SJSA1 (cell line): ENCODE measurements at regions not wholly inside any gene's neighbourhood (a gene's known extent, or its start where the extent isn't known, plus 50 kb on each side); places are given as distances from the start of the nearest gene placed in this dataset.

Experiments used
- DNase-seq, 2 experiments: peaks; one replicate each; pipeline ENCODE4 v3.0.0-alpha.2; 2015 to 2020; ENCODE audit warnings: low spot score in 2 of 2, low read depth in 1 of 2
- H3K27ac ChIP-seq: fragments of 250-450 bp; sonication (Bioruptor Pico); 2 replicates; pipeline ENCODE4 v1.5.1; 2020; ENCODE audit warnings: mild to moderate bottlenecking, moderate library complexity
- H3K27me3 ChIP-seq: fragments of 250-450 bp; sonication (Bioruptor Pico); replicated peaks from 2 replicates; pipeline ENCODE4 v1.5.1; 2020; ENCODE audit warnings: mild to moderate bottlenecking, moderate library complexity
- H3K36me3 ChIP-seq: fragments of 250-450 bp; sonication (Bioruptor Pico); 2 replicates; pipeline ENCODE4 v1.5.1; 2020; ENCODE audit warnings: mild to moderate bottlenecking
- H3K4me1 ChIP-seq: fragments of 250-450 bp; sonication (Bioruptor Pico); replicated peaks from 2 replicates; pipeline ENCODE4 v1.6.1; 2021; ENCODE audit warnings: mild to moderate bottlenecking
- H3K4me3 ChIP-seq: fragments of 250-450 bp; sonication (Bioruptor Pico); 2 replicates; pipeline ENCODE4 v1.5.1; 2020; ENCODE audit warnings: mild to moderate bottlenecking
- H3K9me3 ChIP-seq: fragments of 250-450 bp; sonication (Bioruptor Pico); replicated peaks from 2 replicates; pipeline ENCODE4 v1.5.1; 2020; ENCODE audit warnings: mild to moderate bottlenecking

DNA sequence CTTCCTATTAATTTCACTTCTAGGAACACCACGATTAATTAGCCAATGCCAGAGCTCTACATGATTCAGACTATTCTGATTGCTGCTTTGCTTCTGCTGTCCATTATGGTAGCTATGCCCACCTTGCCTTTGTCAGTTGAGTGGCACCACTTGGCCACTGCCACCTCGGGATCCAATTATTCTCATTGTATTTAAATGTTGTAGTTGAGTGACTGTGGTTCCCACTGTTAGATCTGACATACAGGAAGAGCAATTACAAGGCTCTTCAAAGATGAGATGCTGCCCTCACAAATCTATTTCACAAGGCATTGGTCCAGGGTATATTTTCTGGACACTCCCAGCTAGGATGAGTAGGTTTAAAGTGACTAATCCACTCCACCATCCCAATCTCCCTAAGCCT lies 864.5 kb upstream of the EDIL3 start:
- no peak overlapping the region for H3K4me3 ChIP-seq
- H3K4me1 ChIP-seq = no peaks in the 10 kb centered on the region
- no peaks in the 10 kb centered on the region for H3K27me3 ChIP-seq
- no peak overlapping the region for H3K27ac ChIP-seq
- no peaks in the 10 kb centered on the region for H3K9me3 ChIP-seq
- H3K36me3 ChIP-seq = no peaks in the 10 kb centered on the region
- no peak for DNase-seq

DNA sequence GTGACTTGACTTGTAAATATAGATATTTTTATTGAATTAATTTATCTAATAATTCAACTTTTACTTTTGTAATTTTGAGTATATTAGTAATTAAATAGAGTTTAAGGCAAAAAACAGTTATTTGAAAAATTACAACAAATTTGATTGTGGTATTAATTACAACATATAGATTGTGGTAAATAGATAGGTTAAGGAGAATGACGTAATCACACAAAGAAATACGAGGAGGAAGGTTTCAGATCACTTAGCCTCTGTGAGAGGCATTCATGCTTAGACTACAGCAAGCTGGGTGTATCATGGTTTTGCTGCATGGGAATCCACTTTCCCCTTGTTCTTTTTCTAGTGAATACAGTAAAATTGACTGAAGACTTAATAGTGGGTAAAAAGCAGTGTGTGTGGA lies 878.4 kb upstream of the EDIL3 start:
- H3K9me3 ChIP-seq = no peaks in the 10 kb centered on the region
- H3K4me1 ChIP-seq = no peaks in the 10 kb centered on the region
- no peak overlapping the region for H3K27ac ChIP-seq
- no peaks in the 10 kb centered on the region for H3K27me3 ChIP-seq
- no peak for DNase-seq
- H3K4me3 ChIP-seq = no peak overlapping the region
- no peaks in the 10 kb centered on the region for H3K36me3 ChIP-seq

DNA sequence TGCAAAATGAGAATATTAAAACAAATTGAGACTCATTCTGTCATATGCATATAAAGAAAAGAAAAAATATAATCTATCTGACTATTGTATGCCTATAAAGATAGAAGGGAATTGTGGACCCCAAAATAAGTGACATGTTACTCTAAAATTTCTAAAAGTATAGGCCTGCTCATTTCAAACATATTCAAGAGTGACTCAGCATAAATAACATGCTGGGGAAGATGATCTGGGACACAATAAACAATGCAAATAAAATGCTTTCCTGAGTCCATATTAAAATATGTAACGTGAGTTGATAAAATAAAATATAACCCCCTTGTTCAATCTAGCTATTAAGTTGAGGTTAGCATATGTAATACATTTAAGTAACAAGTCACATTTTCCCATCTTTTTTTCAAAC lies 882.0 kb upstream of the EDIL3 start:
- no peaks in the 10 kb centered on the region for H3K27me3 ChIP-seq
- no peak overlapping the region for H3K27ac ChIP-seq
- no peak overlapping the region for H3K4me3 ChIP-seq
- no peaks in the 10 kb centered on the region for H3K9me3 ChIP-seq
- DNase-seq = no peak
- no peaks in the 10 kb centered on the region for H3K36me3 ChIP-seq
- H3K4me1 ChIP-seq = no peaks in the 10 kb centered on the region

DNA sequence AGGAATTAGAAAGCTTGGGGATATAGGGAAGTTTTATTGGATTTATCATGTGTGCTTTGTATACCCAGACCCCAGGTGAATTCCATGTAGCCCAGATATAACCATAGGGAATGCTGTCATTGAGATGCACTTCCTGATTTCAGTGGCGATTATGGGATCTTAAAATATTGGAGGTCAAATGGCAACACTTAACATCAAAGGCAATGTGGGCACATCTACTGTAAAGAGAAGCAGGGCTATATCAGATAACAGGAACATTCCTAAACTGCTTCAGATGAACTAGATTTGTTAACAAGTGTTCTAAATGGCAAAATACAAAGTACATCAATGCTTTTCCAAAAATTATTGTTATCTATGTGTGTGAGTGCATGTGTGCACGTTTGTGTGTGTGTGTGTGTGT lies 883.5 kb upstream of the EDIL3 start:
- Histone ChIP-seq H3K9me3 (no peaks in the 10 kb centered on the region), H3K4me1 (no peaks in the 10 kb centered on the region), H3K36me3 (no peaks in the 10 kb centered on the region), H3K27ac (no peak overlapping the region), H3K4me3 (no peak overlapping the region), H3K27me3 (no peaks in the 10 kb centered on the region)
- DNase-seq = no peak

DNA sequence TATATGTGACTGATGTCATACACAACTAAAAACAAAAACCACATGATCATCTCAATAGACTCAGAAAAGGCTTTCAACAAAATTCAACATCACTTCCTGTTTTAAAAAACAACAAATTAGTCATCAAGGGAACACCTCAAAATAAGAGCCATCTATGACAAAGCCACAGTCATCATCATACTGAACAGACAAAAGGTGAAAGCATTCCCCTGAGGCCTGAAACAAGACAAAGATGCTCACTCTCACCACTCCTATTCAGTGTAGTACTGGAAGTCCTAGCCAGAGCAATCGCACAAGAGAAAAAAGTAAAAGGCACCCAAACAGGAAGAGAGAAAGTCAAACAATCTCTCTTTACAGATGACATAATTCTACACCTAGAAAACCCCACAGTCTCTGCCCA lies 893.5 kb upstream of the EDIL3 start:
- no peaks in the 10 kb centered on the region for H3K4me1 ChIP-seq
- no peak overlapping the region for H3K4me3 ChIP-seq
- no peak overlapping the region for H3K27ac ChIP-seq
- H3K36me3 ChIP-seq = no peaks in the 10 kb centered on the region
- no peak for DNase-seq
- H3K9me3 ChIP-seq = no peaks in the 10 kb centered on the region
- H3K27me3 ChIP-seq = no peaks in the 10 kb centered on the region

DNA sequence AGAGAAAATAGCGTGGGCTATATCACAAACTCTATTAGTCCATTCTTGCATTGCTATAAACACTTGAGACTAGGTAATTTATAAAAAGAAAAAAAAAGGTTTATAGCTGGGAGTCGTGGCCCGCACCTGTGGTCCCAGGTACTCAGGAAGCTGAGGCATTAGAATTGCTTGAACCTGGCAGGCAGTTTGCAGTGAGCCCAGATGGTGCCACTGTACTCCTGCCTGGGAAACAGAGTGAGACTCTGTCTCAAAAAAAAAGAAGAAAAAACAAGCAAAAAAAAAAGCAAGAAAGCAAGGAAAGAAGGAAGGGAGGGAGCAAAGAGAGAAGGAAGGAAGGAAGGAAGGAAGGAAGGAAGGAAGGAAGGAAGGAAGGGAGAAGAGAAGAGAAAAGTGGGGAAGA lies 904.2 kb upstream of the EDIL3 start:
- H3K36me3 ChIP-seq = no peaks in the 10 kb centered on the region
- no peak overlapping the region for H3K27ac ChIP-seq
- H3K4me3 ChIP-seq = no peak overlapping the region
- no peaks in the 10 kb centered on the region for H3K27me3 ChIP-seq
- no peak for DNase-seq
- H3K4me1 ChIP-seq = no peaks in the 10 kb centered on the region
- H3K9me3 ChIP-seq = no peaks in the 10 kb centered on the region

DNA sequence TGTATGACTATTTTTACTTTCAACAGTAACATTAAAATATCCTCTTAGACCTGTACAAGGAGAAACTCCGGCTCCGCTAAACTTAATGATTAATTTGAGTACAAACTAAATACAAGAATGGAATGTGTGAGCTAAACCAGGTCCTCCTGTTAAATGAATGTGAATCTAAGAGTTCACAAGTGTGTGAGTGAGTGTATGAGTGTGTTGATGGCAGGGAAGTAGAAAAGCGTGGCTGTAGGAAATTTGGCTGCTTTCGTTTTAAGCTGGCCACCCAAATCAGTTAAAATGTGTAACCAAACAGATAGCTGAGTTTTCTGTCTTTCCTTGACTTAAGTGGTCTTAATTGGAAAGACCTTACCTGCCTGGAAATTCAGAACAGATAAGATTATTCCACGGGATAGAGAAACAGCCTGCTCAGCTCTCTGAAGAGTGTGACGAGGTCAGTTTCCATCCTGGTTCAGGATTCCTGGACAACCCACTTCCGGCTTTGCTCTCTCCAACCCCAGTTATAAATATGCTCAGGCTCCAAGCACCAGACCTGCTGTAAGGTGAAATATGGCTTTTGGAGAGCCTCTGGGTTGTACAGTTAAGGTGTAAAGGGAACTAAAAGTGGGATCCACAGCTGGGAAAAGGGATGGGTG lies 908.6 kb upstream of the EDIL3 start:
- Histone ChIP-seq H3K4me3 (no peak overlapping the region), H3K27me3 (no peaks in the 10 kb centered on the region), H3K9me3 (no peaks in the 10 kb centered on the region), H3K36me3 (no peaks in the 10 kb centered on the region), H3K4me1 (no peaks in the 10 kb centered on the region), H3K27ac (no peak overlapping the region)
- DNase-seq = no peak

DNA sequence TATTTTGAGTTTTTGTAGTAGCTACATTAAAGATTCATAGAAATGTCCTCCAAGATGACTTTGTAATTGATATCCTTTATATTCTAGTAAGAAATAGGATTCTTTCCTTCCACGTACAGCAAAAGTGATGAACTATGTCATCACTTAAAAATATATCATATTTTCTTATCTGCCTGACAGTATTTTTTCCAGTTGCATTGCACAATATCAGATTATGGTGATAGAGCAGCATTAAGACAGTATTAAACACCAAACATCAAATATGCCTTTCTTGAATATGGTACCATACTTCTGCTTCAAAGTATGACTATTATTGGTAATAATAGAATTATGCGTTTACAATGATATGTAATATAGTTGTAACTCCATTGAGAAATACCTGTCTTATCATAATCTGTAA lies 919.8 kb upstream of the EDIL3 start:
- H3K27me3 ChIP-seq = no peaks in the 10 kb centered on the region; the same call in 1 of the 2 replicates
- no peak overlapping the region for H3K4me3 ChIP-seq
- H3K9me3 ChIP-seq = no peaks in the 10 kb centered on the region
- H3K27ac ChIP-seq = no peak overlapping the region
- no peaks in the 10 kb centered on the region for H3K36me3 ChIP-seq
- no peaks in the 10 kb centered on the region for H3K4me1 ChIP-seq
- no peak for DNase-seq

DNA sequence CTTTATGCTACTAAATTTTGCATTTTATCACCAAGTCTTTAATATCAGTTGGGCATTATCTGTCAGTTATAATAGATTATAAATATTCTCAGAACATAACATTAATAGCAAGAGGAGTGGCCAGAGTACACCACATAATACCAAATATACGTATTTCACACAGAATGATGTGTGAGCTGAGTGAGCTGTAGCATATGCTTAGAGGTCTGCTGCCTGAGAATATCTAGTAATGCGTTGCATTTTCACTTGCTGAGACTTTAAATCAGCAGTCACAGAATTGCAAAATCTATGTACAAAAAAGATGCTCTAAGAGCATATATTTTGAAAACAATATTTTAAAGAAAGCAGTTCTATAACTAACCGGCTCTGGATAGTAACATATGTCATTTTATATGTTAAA lies 921.1 kb upstream of the EDIL3 start:
- DNase-seq = no peak
- Histone ChIP-seq H3K4me3 (no peak overlapping the region), H3K4me1 (no peaks in the 10 kb centered on the region), H3K27me3 (no peaks in the 10 kb centered on the region; the same call in 1 of the 2 replicates), H3K27ac (no peak overlapping the region), H3K9me3 (no peaks in the 10 kb centered on the region), H3K36me3 (no peaks in the 10 kb centered on the region)

DNA sequence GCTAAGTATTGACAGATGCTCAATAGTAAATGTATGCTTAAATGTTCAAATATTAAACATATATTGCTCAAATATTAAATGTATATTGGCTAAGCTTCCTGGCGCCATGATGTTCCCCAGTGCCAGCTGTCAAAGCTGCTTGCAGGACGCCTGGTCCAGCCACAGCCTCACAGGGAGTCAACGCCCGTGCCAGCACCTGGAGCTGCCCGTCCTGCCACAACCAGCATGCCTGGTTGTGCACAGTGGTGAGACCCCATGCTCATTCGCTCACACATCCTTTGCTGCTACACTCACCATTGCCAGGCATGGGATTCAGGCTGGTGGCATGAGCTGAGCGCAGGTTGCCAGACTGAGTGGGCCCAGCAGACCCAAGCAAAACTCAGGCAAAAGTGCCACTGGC lies 926.9 kb upstream of the EDIL3 start:
- Histone ChIP-seq H3K27me3 (no peaks in the 10 kb centered on the region; the same call in 1 of the 2 replicates), H3K4me3 (no peak overlapping the region), H3K9me3 (no peaks in the 10 kb centered on the region), H3K36me3 (no peaks in the 10 kb centered on the region), H3K4me1 (no peaks in the 10 kb centered on the region), H3K27ac (no peak overlapping the region)
- DNase-seq = no peak

DNA sequence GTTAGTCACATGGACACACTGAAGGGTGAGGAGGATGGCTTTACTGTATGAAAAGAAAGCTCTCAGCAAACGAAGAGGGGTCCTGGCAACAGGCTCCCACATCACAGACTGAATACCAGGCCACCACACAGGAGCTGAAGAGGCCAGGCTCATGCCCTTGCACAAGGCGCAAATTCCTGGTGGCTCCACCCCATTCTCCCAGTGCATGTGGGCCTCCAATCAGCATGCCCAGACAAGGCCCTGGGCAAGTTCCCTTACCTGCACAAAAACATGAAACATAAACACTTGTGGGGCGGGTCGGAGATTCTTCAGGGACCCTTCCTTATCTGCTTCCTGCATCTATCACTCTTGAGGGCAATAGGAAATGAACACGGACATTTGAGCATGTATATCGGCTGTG lies 935.8 kb upstream of the EDIL3 start:
- no peak for DNase-seq
- no peaks in the 10 kb centered on the region for H3K9me3 ChIP-seq
- H3K27me3 ChIP-seq = no peaks in the 10 kb centered on the region
- no peak overlapping the region for H3K4me3 ChIP-seq
- no peaks in the 10 kb centered on the region for H3K36me3 ChIP-seq
- H3K4me1 ChIP-seq = no peaks in the 10 kb centered on the region
- H3K27ac ChIP-seq = no peak overlapping the region

DNA sequence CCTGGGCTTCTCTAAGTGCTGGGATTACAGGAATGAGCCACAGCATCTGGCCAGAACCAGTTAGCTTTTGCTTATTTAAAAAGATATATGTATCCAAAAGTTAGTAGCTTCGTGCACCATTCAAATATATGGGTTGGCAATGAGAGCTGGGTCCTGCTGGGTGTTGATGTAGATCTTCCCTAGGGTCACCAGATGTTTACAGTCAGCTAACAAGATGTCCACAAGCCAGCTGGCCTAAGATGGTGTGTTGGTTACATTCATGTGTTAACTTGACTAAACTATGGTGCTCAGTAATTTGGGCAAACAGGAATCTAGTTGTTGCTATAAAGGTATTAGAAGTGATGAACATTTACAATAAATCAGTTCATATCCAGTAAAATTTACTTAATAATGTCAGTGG lies 948.6 kb upstream of the EDIL3 start:
- Histone ChIP-seq H3K4me3 (no peak overlapping the region), H3K9me3 (no peaks in the 10 kb centered on the region), H3K27ac (no peak overlapping the region), H3K4me1 (no peaks in the 10 kb centered on the region), H3K36me3 (no peaks in the 10 kb centered on the region), H3K27me3 (no peaks in the 10 kb centered on the region)
- no peak for DNase-seq

DNA sequence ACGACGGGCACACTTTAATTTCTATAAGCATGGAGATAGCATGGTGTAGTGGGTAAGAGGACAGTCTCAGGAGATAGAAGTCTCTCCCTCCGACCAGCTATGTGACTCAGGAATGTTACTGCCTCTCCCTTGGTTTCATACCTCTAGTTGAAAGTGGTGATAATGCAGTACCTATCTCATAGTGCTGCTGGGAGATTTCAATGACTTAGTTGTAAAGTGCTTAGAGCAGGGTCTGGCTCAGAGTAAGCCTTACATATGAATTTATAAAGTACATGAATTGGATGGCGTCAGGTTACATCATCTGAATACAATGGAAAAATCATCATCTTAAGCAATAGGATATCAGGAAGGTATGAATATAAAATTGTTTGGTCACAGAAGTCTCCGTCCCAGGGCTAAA lies 952.8 kb upstream of the EDIL3 start:
- no peaks in the 10 kb centered on the region for H3K4me1 ChIP-seq
- DNase-seq = no peak
- H3K27ac ChIP-seq = no peak overlapping the region
- H3K9me3 ChIP-seq = no peaks in the 10 kb centered on the region
- no peaks in the 10 kb centered on the region for H3K27me3 ChIP-seq
- H3K36me3 ChIP-seq = no peaks in the 10 kb centered on the region
- no peak overlapping the region for H3K4me3 ChIP-seq

DNA sequence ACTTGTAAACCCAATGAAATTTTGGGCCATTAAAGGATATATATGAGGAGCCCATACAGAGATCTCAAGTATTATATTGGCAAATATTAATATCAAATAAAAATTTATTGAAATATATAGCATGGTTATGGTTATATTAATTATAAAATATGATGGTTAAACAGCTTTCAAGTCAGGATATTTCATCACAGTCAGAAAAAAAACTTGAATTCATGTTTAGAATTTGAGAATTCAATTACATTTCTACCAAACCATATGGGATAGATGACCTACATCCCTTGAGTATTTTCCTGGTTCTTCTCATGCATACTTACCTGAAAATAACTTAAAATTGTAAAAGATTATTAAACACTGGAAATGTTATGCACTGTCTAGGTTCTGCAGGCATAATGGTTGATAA lies 956.1 kb upstream of the EDIL3 start:
- no peak overlapping the region for H3K27ac ChIP-seq
- H3K4me1 ChIP-seq = no peaks in the 10 kb centered on the region
- no peak for DNase-seq
- no peaks in the 10 kb centered on the region for H3K36me3 ChIP-seq
- no peaks in the 10 kb centered on the region for H3K27me3 ChIP-seq
- H3K9me3 ChIP-seq = no peaks in the 10 kb centered on the region
- no peak overlapping the region for H3K4me3 ChIP-seq

DNA sequence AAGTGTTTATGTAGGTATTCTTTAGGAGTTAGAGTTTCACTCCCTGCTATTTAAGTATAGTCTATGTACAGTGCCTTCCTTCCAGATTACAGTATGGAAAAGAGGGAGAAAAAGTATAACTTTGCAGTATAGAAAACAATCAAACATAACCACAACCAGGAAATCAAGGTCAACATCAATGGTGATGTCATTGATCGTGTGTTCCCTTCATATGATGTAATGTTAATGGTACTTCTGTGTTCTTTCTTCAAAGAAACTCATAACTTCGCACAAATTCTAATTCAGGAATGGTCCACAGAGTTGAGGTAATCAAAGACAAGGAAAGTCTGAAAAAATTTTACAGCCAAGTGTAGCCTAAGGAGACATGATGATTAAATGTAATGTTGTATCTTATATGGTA lies 961.1 kb upstream of the EDIL3 start:
- no peaks in the 10 kb centered on the region for H3K4me1 ChIP-seq
- H3K27me3 ChIP-seq = no peaks in the 10 kb centered on the region
- no peaks in the 10 kb centered on the region for H3K36me3 ChIP-seq
- no peak for DNase-seq
- no peak overlapping the region for H3K4me3 ChIP-seq
- no peaks in the 10 kb centered on the region for H3K9me3 ChIP-seq
- H3K27ac ChIP-seq = no peak overlapping the region
